H1 (cell line): ENCODE measurements at regions not wholly inside any gene's neighbourhood (a gene's known extent, or its start where the extent isn't known, plus 50 kb on each side); places are given as distances from the start of the nearest gene placed in this dataset.

Source experiments
- CTCF ChIA-PET: fragments of 300-600 bp; sonication (Branson Sonifier 250); formaldehyde crosslinking; loops from one replicate; lab custom pipeline; 2021; ENCODE audit not compliant: partially characterized antibody; lab: Charles Lee
- POLR2A ChIA-PET: fragments of 300-600 bp; sonication (Branson Sonifier 250); formaldehyde crosslinking; loops from one replicate; lab custom pipeline; 2021; ENCODE audit warnings: inconsistent platforms; ENCODE audit not compliant: partially characterized antibody; lab: Charles Lee
- DNase-seq, 2 experiments: peaks; one replicate each; pipeline versions ENCODE4 v3.0.0 to v3.0.0-alpha.2; 2010 to 2022; ENCODE audit warnings: low spot score in 2 of 2, low read depth in 1 of 2, mixed read lengths in 1 of 2
- FAIRE-seq: peaks from 2 replicates; lab custom pipeline; 2011; peaks lifted over from hg19 to GRCh38; lab: Jason Lieb, UNC
- H2AFZ ChIP-seq: 2 replicates; pipeline ENCODE4 v1.8.1; 2012; ENCODE audit warnings: low read length, inconsistent platforms
- H2AK5ac ChIP-seq: 2 replicates; pipeline ENCODE4 v1.6.1; 2013; ENCODE audit warnings: low read depth, low read length
- H2BK120ac ChIP-seq: replicated peaks from 2 replicates; pipeline ENCODE3; 2013; ENCODE audit warnings: low read depth, low read length, inconsistent platforms
- H2BK12ac ChIP-seq: 2 replicates; pipeline ENCODE4 v1.6.1; 2013; ENCODE audit warnings: low read depth, low read length
- H2BK15ac ChIP-seq: 2 replicates; pipeline ENCODE4 v1.6.1; 2013; ENCODE audit warnings: low read length
- H2BK20ac ChIP-seq: 2 replicates; pipeline ENCODE4 v1.6.1; 2013; ENCODE audit warnings: low read length
- H2BK5ac ChIP-seq: 2 replicates; pipeline ENCODE4 v1.6.1; 2013; ENCODE audit warnings: low read depth, low read length
- H3K14ac ChIP-seq: 2 replicates; pipeline ENCODE4 v1.6.1; 2013; ENCODE audit warnings: inconsistent platforms; ENCODE audit not compliant: insufficient read length
- H3K18ac ChIP-seq: 2 replicates; pipeline ENCODE4 v1.6.1; 2013; ENCODE audit warnings: low read length; ENCODE audit errors: extremely low read depth
- H3K23ac ChIP-seq: 2 replicates; pipeline ENCODE4 v1.6.1; 2013; ENCODE audit warnings: inconsistent platforms; ENCODE audit not compliant: insufficient read length
- H3K23me2 ChIP-seq: 2 replicates; pipeline ENCODE4 v1.6.1; 2013; ENCODE audit warnings: low read depth, low read length
- H3K27ac ChIP-seq: 2 replicates; pipeline ENCODE4 v1.6.1; 2011; ENCODE audit warnings: low read depth, low read length, inconsistent platforms
- H3K27me3 ChIP-seq, 4 experiments: replicated peaks in 1 of 4; 1 replicate in 1 of 4; 2 replicates in 3 of 4; pipeline versions ENCODE4 v1.6.1 to v1.8.1; 2011 to 2013; ENCODE audit warnings: low read length in 3 of 4, mild to moderate bottlenecking in 3 of 4, inconsistent platforms in 2 of 4, mixed read lengths in 2 of 4, moderate library complexity in 1 of 4; ENCODE audit not compliant: control insufficient read depth in 3 of 4, insufficient read depth in 3 of 4; ENCODE audit errors: extremely low read depth in 1 of 4
- H3K36me3 ChIP-seq, 4 experiments: 2 replicates each; pipeline versions ENCODE4 v1.6.1 to v1.8.1; 2011 to 2013; ENCODE audit warnings: mild to moderate bottlenecking in 4 of 4, low read length in 3 of 4, moderate library complexity in 2 of 4, control low read depth in 1 of 4, inconsistent platforms in 1 of 4; ENCODE audit not compliant: insufficient read depth in 4 of 4, control insufficient read depth in 2 of 4
- H3K4ac ChIP-seq: replicated peaks from 2 replicates; pipeline ENCODE3; 2013; ENCODE audit warnings: low read length, low read depth, mixed read lengths, inconsistent platforms; ENCODE audit not compliant: insufficient read length
- H3K4me1 ChIP-seq, 4 experiments: replicated peaks in 1 of 4; 1 replicate in 1 of 4; 2 replicates in 3 of 4; pipeline versions ENCODE4 v1.6.1 to v1.8.1; 2011 to 2013; ENCODE audit warnings: low read length in 3 of 4, inconsistent platforms in 2 of 4, mixed read lengths in 1 of 4; ENCODE audit not compliant: insufficient read depth in 4 of 4, control insufficient read depth in 3 of 4
- H3K4me2 ChIP-seq, 2 experiments: 2 replicates each; pipeline versions ENCODE4 v1.6.1 to v1.8.1; 2011 to 2013; ENCODE audit warnings: low read depth in 2 of 2, low read length in 2 of 2, control low read depth in 1 of 2, inconsistent platforms in 1 of 2, mild to moderate bottlenecking in 1 of 2; ENCODE audit not compliant: insufficient read depth in 1 of 2
- H3K4me3 ChIP-seq, 4 experiments: fragments of 200-600, 300-600 bp in 1 of 4; sonication (generic), shearing (Covaris generic), sonication (Bioruptor Twin) in 1 of 4; 2 replicates each; pipeline versions ENCODE4 v1.5.1 to v1.8.1; 2011 to 2016; ENCODE audit warnings: low read length in 4 of 4, low read depth in 3 of 4, control low read depth in 2 of 4, inconsistent platforms in 2 of 4, mild to moderate bottlenecking in 2 of 4, mixed read lengths in 1 of 4, moderate library complexity in 1 of 4; ENCODE audit not compliant: insufficient read depth in 2 of 4; ENCODE audit errors: extremely low read depth in 1 of 4
- H3K56ac ChIP-seq: replicated peaks from 2 replicates; pipeline ENCODE3; 2013; ENCODE audit warnings: low read depth, mild to moderate bottlenecking, mixed read lengths, low read length, inconsistent platforms; ENCODE audit not compliant: insufficient read length
- H3K79me1 ChIP-seq: 2 replicates; pipeline ENCODE4 v1.6.1; 2013; ENCODE audit warnings: low read depth, low read length, control low read depth
- H3K79me2 ChIP-seq, 2 experiments: 2 replicates each; pipeline versions ENCODE4 v1.6.1 to v1.8.1; 2012 to 2013; ENCODE audit warnings: low read length in 2 of 2, mild to moderate bottlenecking in 2 of 2, inconsistent platforms in 1 of 2; ENCODE audit not compliant: insufficient read depth in 2 of 2, control insufficient read depth in 1 of 2
- H3K9ac ChIP-seq, 4 experiments: replicated peaks in 1 of 4; 1 replicate in 1 of 4; 2 replicates in 3 of 4; pipeline versions ENCODE4 v1.6.1 to v1.8.1; 2011 to 2013; ENCODE audit warnings: low read depth in 3 of 4, low read length in 3 of 4, control low read depth in 2 of 4, mild to moderate bottlenecking in 2 of 4, moderate library complexity in 2 of 4, inconsistent platforms in 1 of 4; ENCODE audit errors: extremely low read depth in 1 of 4
- H3K9me3 ChIP-seq, 2 experiments: 2 replicates each; pipeline versions ENCODE4 v1.6.1 to v1.8.1; 2012 to 2013; ENCODE audit warnings: mild to moderate bottlenecking in 2 of 2, moderate library complexity in 2 of 2, control low read depth in 1 of 2, inconsistent platforms in 1 of 2, low read depth in 1 of 2, low read length in 1 of 2, mixed read lengths in 1 of 2; ENCODE audit not compliant: insufficient read depth in 2 of 2
- H4K20me1 ChIP-seq, 2 experiments: replicated peaks in 1 of 2; 2 replicates each; pipeline versions ENCODE3 to v1.8.1; 2011 to 2013; ENCODE audit warnings: inconsistent platforms in 2 of 2, low read length in 2 of 2, mild to moderate bottlenecking in 1 of 2; ENCODE audit not compliant: insufficient read depth in 2 of 2, control insufficient read depth in 1 of 2
- H4K5ac ChIP-seq: 2 replicates; pipeline ENCODE4 v1.6.1; 2013; ENCODE audit warnings: low read length, low read depth, mixed read lengths, inconsistent platforms; ENCODE audit not compliant: insufficient read length
- H4K8ac ChIP-seq: 2 replicates; pipeline ENCODE4 v1.8.0; 2013; ENCODE audit warnings: mild to moderate bottlenecking, moderate library complexity, low read length, inconsistent platforms; ENCODE audit not compliant: insufficient read depth; ENCODE audit errors: extremely low read depth
- H4K91ac ChIP-seq: replicated peaks from 2 replicates; pipeline ENCODE3; 2013; ENCODE audit warnings: low read length, mixed read lengths, inconsistent platforms; ENCODE audit not compliant: insufficient read length
- JUN ChIP-seq: IDR thresholded peaks from 2 replicates; pipeline ENCODE4 v1.6.1; 2011; ENCODE audit warnings: low read depth, mild to moderate bottlenecking, improper control_type of control experiment, low read length
- TCF12 ChIP-seq: IDR thresholded peaks from 2 replicates; pipeline ENCODE4 v1.6.1; 2011; ENCODE audit warnings: low read depth, mild to moderate bottlenecking, low read length
- WGBS, 2 experiments: shearing (Covaris generic) in 1 of 2; methylation state at CpG; one replicate each; pipeline versions ENCODE4 v1.1.6 to v1.1.7; 2013 to 2015; ENCODE audit warnings: low lambda C conversion rate in 2 of 2, mixed read lengths in 2 of 2, inconsistent platforms in 1 of 2, low coverage in 1 of 2, missing lambda C conversion rate in 1 of 2; ENCODE audit not compliant: insufficient replicate concordance in 2 of 2, insufficient coverage in 1 of 2, insufficient read length in 1 of 2; ENCODE audit errors: extremely low coverage in 1 of 2, missing lambda C conversion rate in 1 of 2; 5-methylcytosine and 5-hydroxymethylcytosine counted together
- TF ChIP-seq, protein P1 (sequence below): IDR thresholded peaks from 2 replicates; pipeline ENCODE4 v1.6.1; 2012; ENCODE audit warnings: inconsistent platforms

DNA sequence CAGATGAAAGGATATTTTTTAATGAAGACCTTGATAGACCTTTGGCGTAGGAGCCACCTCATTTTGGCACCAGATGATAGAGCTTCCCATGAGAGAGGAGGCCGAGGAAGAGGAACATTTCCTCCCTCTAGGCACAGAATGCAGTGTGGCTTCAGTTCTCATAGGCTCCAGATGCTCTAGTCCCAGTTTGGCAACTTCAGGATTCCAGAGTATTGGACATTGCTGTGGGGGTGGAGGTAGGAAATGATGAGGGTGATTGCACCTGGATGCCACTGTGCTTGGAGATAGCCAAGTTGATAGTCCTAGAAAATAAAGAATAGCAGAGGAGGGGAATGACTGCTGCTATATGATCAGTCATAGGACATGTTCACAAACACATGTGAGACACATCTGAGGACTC, 58.3 kb upstream of the KY start:
- H3K27ac ChIP-seq = no peak overlapping the region
- WGBS, 2 experiments = 82% methylated on average over 2 of the region's 2 CpGs; no CpG with 5 or more reads in 1 of the 2 experiments
- ChIA-PET CTCF (no interaction called here), POLR2A (no interaction called here)
- H3K9me3 ChIP-seq = no peaks in the 10 kb centered on the region
- H3K79me2 ChIP-seq = no peaks in the 10 kb centered on the region
- no peaks in the 10 kb centered on the region for H3K36me3 ChIP-seq
- no peak overlapping the region for H2BK15ac ChIP-seq
- no peaks in the 10 kb centered on the region for H4K20me1 ChIP-seq
- no peak overlapping the region for H2AFZ ChIP-seq
- H2BK120ac ChIP-seq = no peak overlapping the region
- H3K4me1 ChIP-seq = no peaks in the 10 kb centered on the region
- no peak overlapping the region for H3K23ac ChIP-seq
- no peaks in the 10 kb centered on the region; a peak in 3 of 7 replicates for H3K27me3 ChIP-seq
- H3K79me1 ChIP-seq = no peaks in the 10 kb centered on the region
- H3K18ac ChIP-seq = no peak overlapping the region
- no peak overlapping the region for H2AK5ac ChIP-seq
- no peaks in the 10 kb centered on the region for H3K23me2 ChIP-seq
- no peak overlapping the region for H3K9ac ChIP-seq
- H3K14ac ChIP-seq = no peak overlapping the region
- FAIRE-seq = no peak
- no peak overlapping the region for H3K4me2 ChIP-seq
- H4K8ac ChIP-seq = no peak overlapping the region
- no peak overlapping the region for H3K56ac ChIP-seq
- no peak overlapping the region for H2BK20ac ChIP-seq
- H4K91ac ChIP-seq = no peak overlapping the region
- no peak overlapping the region for H3K4me3 ChIP-seq
- H3K4ac ChIP-seq = no peak overlapping the region
- H2BK5ac ChIP-seq = no peak overlapping the region
- H2BK12ac ChIP-seq = no peak overlapping the region
- no peak overlapping the region for H4K5ac ChIP-seq
- DNase-seq = no peak
- TF ChIP-seq JUN (no peak), TCF12 (no peak)
- TF ChIP-seq, protein P1, sequence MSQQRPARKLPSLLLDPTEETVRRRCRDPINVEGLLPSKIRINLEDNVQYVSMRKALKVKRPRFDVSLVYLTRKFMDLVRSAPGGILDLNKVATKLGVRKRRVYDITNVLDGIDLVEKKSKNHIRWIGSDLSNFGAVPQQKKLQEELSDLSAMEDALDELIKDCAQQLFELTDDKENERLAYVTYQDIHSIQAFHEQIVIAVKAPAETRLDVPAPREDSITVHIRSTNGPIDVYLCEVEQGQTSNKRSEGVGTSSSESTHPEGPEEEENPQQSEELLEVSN = no peak
